DMS114 treated with DMSO at 0.1 percent for 48 hours (cell line): ENCODE measurements at regions not wholly inside any gene's neighbourhood (a gene's known extent, or its start where the extent isn't known, plus 50 kb on each side); places are given as distances from the start of the nearest gene placed in this dataset.
A peak's percentile ranks its signal among the peaks of the same experiment; 100 is the strongest.
"Not testable (repeated sequence)": the region's sequence is repeated elsewhere in the genome, so short reads cannot be mapped to it uniquely, and the experiment has no call there.

Experiments used
- DNase-seq: peaks from one replicate; lab custom pipeline; 2025; ENCODE audit not compliant: unreplicated experiment; lab: John Stamatoyannopoulos, UW

DNA sequence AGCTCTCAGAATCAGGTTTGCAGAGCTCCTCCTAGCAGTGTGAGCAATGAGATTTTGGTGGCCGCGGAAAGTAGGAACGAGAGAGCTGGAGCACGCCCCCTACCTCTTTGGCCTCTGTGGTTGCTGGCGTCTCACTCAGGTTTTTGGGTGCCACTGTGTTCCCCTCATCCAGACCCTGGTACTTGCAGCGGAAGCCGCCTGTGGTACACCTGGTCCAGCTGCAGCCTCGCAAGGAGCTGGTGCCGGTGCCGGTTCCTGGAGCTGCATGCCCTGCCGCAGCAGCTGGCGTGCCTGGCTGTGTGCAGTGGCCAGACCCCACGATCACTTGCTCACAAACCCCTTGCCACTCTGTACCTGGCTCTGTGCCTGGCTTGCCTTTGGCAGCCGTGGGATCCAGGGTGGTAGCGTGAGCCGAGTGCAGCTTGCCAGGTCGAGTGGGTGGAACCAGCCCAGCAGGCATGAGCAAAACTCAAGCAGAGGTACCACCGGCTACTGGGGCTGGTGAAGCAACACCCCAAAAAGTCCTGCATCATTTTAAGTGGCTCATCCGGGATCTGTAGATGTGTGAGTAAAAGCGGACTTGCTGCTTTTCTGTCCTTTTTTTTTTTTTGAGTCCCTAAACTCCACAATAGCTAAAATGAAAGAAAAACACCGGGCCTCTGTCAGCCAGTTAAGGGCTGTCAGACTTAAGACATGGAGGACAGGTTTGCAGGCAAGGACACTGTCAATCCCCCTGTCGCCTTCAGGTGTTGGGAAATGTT lies 844.9 kb downstream of the KCNT2 start:
- DNase-seq = no peak

DNA sequence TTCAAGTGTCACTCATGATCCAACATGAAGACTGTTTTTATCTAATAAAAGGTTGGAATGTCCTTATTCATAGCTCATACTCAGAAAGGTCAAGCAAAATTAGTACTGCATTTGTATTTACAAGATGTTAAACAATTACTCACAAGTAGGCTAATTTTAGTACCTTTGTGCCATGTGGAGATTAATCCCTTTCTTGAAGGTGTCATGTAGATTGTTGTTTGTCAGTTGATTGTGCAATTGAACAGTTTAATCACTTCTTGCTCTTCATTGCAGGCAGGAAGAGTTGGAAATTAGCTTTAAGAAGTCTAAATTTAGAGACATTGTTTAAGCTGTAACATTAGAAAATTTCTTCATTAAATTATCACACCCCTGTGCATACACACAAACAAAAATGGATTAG lies 847.1 kb downstream of the KCNT2 start:
- no peak for DNase-seq

DNA sequence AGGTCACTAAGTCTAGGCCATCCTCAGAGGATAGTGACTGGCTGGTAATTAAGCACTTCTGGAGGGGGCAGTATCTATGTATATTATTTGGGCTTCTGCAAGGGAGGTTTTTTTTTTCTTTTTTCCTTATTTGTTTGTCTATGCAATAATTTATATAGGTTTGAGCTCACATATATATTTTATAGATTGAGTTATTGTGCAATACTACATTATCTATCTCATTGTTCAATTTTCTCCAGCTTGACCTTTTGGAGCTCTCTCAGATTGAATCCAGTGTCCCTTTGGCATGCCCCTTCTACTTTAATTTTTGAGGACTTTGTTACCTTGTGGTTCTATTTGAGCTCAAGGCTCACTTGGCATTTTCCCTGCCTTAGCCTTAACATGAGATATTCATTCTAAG lies 852.1 kb downstream of the KCNT2 start:
- DNase-seq = no peak

- DNase-seq = no peak
Measured at GRCh38 chr1:195754874-195755273, 853.4 kb downstream of the KCNT2 start.

GRCh38 chr1:195754303-195754702 lies 853.9 kb downstream of the KCNT2 start:
- DNase-seq = no peak

DNA sequence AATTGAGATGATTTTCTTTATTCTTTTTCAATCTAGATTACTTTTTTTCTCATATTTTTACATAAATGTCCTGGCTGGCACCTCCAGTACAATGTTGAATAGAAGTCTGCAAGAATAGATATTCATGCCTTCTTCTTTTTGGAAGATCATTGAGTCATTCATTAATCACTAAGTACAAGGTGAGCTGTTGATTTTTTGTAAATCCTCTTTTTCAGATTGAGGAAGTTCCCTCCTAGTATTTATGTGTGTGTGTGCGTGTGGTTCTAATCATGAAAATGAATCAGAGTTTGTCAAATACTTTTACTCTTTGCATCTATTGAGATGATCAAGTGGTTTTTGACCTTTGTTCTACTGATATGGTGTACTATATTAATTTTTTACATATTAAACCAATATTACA lies 859.3 kb downstream of the KCNT2 start:
- no peak for DNase-seq

DNA sequence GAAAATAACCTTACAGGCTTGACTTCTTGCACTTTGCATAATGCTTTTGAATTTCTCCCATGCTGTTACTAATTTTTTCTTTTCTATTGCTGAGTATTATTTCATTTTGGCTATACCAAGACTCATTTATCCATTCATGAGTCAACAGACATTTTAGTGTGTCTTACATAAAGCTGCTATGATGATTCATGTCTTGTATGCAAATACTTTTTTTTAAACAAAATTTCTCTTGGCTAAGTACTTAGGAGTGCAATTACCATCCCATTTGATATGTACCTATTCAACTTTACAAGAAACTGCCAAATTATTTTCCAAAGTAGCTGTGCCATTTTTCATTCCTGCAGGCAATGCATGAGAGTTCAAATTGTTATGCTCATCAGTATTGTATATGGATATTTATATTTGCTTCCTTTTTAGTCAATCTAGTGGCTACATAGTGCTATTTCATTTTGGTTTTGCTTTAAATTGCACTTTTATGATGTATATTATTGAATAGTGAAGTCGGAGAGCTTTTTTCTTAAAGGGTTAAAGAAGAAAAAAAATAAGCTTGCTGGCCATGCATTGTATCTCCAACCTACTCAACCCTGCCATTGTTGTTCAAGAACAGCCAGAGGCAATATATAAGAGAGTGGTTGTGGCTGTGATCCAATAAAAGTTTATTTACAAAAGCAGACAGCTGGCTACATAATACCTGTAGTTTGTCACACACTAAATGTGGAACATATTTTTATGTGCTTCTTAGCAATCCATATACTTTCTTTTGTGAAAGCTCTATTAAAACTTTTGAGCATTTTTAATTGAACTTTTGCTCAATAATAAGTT lies 862.8 kb downstream of the KCNT2 start:
- DNase-seq = no peak

- DNase-seq = no peak
Measured at GRCh38 chr1:195744256-195744655, 864.0 kb downstream of the KCNT2 start.

- DNase-seq = no peak
Measured at GRCh38 chr1:195740862-195741261, 867.4 kb downstream of the KCNT2 start.

GRCh38 chr1:195738966-195739650 lies 869.1 kb downstream of the KCNT2 start:
- DNase-seq = no peak

DNA sequence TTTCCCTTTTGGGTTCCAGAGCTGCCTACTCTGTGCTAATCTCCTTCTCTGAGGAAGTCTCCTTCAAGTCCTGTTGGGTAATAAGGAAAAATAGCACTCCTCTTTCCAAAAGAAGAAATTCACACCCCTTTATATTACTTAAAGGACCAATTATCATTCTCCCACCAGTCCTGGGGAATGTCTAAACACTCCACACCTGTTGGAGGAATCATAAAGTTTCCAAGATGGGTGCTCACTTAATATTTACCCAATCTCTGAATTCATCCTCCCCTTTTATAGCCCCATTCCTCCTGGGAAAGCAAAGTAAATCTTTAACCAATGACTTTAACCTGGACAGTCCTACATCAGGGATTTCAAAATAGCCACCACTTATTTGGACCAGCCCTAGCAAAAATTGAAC lies 873.1 kb downstream of the KCNT2 start:
- DNase-seq = no peak

DNA sequence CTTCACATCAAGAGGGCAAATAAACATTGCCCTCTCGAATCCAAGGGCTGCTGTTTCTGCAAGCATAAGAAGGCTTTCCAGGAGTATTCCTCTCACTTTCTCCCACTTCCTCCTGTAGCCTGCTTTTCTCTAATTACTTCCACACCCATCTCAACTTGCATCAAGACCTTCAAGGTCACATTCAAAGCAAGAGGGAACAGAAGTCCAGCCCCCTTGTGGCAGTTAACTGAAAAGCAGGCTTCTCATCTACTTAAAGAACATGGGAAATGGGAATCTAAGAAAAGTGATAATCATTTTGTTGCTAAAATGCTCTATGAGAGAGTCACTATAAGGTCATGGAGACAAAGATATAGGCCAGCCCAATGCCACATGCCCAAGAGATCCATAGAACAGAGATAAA lies 874.4 kb downstream of the KCNT2 start:
- DNase-seq = no peak

- DNase-seq = no peak
Measured at GRCh38 chr1:195733408-195733807, 874.8 kb downstream of the KCNT2 start.

GRCh38 chr1:195731385-195731784 lies 876.9 kb downstream of the KCNT2 start:
- DNase-seq = no peak

DNA sequence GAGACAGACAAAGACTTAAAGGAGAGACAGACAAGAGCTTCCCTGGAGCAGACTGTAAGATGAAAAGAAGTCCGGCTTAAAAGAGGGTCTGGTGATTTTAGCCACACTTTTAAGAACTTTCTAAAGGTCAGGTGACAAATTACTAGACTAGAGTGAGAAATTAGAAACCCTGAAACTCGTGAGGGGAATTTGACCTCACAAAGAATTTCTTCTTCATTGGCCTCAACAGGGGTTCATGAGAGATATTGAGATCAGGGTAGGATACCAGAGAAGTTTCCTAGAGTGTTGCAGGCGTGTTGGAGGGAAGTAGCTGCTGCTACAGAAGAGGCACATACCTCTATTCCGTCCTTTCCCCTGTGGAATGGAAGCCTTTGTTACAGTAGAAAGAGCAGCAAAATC lies 884.4 kb downstream of the KCNT2 start:
- DNase-seq = no peak

DNA sequence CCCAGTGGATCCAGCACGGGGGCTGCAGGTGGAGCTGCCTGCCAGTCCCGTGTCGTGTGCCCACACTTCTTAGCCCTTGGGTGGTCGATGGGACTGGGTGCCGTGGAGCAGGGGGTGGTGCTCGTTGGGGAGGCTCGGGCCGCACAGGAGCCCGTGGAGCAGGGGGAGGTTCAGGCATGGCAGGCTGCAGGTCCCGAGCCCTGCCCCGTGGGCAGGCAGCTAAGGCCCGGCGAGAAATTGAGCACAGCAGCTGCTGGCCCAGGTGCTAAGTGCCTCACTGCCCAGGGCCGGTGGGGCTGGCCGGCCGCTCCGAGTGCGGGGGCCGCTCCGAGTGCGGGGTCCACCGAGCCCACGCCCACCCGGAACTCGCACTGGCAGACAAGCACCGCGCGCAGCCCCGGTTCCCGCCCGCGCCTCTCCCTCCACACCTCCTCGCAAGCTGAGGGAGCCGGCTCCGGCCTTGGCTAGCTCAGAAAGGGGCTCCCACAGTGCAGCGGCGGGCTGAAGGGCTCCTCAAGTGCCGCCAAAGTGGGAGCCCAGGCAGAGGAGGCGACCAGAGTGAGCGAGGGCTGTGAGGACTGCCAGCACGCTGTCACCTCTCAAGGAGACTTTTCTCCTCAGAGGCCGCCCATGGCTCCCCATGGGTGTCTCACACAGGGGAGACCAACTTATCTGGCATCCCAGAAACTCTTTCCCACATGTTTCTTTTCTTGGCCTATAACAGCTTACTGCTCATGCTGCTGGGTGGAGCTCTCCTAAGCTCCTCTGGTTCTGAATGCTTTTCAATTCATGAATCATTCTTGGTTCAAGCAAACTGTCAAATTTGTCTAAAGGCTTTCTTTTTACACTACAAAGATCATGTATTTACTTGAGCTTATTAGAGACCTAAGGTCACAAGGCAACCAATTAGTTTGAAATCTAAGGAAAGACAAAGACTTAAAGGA lies 885.1 kb downstream of the KCNT2 start:
- not testable (repeated sequence) for DNase-seq

DNA sequence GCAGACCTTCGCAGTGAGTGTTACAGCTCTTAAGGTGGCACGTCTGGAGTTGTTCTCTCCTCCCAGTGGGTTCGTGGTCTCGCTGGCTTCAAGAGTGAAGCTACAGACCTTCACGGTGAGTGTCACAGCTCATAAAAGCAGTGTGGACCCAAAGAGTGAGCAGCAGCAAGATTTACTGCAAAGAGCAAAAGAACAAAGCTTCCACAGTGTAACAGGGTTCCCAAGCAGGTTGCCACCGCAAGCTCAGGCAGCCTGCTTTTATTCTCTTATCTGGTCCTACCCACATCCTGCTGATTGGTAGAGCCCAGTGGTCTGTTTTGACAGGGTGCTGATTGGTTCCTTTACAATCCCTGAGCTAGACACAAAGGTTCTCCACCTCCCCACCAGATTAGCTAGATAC lies 886.1 kb downstream of the KCNT2 start:
- DNase-seq = not testable (repeated sequence)

DNA sequence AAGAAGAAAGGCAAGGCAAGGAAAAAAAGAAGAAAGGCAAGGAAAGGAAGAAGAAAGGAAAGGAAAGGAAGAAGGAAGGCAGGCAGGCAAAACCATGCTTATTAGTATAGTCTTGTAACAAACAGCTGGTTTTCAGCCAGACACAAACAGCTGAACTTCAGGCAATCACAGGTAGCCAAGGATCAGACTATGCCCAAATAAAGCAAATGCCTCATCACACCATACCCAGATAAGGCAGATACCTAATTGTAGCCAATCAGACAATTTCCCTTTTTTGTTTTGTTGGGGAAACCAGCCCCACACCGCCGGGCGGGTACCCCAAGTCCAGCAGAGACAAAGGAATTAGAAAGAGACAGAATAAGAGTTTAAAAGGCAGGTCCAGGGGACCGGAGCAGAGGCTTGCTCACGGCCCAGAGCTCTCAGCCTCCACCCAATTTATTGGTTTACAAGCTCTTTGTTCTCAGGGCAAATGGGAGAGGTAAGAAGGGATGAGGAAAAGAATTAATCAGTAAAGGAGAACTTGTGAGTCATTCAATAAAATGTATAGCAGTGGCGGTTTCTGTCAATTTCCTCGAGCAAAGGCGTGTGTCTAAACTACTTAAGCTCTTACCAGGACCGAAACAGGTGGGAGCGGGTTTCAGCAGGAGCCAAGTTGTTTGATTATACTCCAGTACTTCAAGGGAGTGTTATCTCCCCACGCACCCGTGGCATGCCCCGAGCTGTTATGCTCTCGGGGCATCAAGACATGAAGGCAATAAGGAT lies 886.8 kb downstream of the KCNT2 start:
- no peak for DNase-seq

DNA sequence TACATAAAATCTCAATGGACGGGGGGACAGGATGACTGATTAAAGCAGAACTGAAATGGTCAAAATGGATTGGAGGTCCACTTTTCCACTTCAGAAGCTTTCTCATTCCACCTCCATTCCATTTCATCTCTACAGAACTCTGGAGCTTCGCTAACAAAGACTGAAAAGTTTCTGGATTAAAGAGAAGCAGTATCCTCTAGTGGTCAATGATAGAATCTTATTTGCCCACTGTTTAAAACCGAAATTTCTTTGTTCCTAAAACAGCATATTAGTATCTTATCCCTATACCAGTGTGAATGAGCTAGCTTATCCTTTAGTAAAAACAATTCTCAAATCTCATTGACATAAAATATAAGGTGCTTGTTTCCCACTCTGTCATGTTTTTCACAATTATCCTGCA lies 890.6 kb downstream of the KCNT2 start:
- DNase-seq = peak; percentile 31

DNA sequence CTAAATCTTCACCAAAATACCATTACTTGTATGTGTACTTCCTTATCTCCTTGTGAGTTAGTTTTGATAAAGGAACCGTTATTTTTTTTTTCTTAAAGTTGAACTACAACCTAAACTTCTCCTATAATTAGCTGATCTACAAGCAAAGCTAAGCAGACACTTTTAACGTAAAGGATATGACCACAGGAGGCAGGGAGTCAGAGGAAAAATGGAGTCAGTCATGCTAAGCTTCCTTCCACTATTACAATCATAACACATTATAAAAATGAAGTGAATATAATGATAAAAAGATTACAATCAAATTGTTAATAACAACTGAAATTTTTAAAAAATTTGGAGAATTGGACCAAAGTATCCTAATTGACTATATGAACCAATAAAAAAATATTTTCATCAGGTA lies 892.6 kb downstream of the KCNT2 start:
- DNase-seq = no peak
